LNCaP clone FGC (cell line): ENCODE measurements at regions not wholly inside any gene's neighbourhood (a gene's known extent, or its start where the extent isn't known, plus 50 kb on each side); places are given as distances from the start of the nearest gene placed in this dataset.

Source experiments
- DNase-seq: peaks from one replicate; pipeline ENCODE4 v3.0.0-alpha.2; 2011; ENCODE audit warnings: low read depth
- H3K4me3 ChIP-seq: 2 replicates; pipeline ENCODE4 v1.5.1; 2011; ENCODE audit warnings: mild to moderate bottlenecking, low read depth, low read length, control low read depth
- TF ChIP-seq, protein P1 (sequence below): IDR thresholded peaks from 2 replicates; pipeline ENCODE4 v1.5.1; 2012; ENCODE audit warnings: mild to moderate bottlenecking; ENCODE audit not compliant: control insufficient read depth, insufficient read depth; ENCODE audit errors: extremely low read depth

DNA sequence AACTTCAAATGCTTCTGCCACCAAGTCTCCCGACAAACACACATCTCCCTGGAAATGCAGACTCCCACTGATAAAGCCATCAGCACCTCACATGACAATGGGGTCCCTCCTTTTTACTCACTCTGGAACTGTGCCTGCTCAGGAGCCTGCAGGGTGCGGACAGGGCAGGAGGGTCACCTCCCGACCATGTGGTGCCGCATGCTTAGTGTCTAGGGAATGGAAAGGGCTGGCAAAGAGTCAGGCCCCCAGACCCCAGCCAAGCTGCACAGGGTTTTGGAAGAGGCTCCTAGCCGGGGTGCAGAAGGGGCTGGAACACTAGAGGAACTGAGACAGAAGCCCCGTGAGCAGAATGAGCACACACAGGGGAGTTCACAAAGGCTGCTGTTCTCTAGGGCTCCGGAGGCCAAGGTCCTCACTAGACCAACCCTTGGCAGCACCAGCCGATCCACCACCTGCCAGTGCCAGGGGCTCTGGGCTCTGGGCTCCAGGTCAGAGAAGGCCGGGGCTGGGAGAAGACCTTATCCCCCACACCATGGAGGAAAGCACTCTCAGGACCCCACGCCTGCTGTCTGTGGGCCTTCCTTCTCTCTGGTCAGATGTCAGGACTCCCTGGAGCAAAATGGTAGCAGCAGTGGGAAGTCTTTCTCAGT is 125.1 kb upstream of the FGF3 start:
- DNase-seq = no peak
- TF ChIP-seq, protein P1, sequence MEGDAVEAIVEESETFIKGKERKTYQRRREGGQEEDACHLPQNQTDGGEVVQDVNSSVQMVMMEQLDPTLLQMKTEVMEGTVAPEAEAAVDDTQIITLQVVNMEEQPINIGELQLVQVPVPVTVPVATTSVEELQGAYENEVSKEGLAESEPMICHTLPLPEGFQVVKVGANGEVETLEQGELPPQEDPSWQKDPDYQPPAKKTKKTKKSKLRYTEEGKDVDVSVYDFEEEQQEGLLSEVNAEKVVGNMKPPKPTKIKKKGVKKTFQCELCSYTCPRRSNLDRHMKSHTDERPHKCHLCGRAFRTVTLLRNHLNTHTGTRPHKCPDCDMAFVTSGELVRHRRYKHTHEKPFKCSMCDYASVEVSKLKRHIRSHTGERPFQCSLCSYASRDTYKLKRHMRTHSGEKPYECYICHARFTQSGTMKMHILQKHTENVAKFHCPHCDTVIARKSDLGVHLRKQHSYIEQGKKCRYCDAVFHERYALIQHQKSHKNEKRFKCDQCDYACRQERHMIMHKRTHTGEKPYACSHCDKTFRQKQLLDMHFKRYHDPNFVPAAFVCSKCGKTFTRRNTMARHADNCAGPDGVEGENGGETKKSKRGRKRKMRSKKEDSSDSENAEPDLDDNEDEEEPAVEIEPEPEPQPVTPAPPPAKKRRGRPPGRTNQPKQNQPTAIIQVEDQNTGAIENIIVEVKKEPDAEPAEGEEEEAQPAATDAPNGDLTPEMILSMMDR = no peak
- no peak overlapping the region for H3K4me3 ChIP-seq

DNA sequence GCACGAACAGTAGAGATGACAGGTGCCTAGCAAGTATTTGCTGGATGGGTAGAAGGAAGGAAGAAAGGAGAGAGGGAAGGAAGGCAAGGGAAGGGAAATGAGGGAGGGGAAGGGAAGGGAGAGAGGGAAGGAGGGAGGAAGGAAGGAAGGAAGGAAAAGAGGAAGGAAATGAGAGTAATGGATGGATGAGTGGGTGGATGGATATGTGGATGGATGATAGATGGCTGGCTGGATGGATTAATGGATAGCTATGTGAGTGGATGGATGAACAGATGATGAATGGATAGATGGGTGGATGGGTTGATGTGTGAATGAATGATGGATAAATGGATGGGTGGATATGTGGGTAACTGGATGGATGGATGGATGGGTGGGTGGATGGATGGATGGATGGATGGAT is 125.9 kb upstream of the FGF3 start:
- no peak for DNase-seq
- TF ChIP-seq, protein P1 = no peak
- no peak overlapping the region for H3K4me3 ChIP-seq

DNA sequence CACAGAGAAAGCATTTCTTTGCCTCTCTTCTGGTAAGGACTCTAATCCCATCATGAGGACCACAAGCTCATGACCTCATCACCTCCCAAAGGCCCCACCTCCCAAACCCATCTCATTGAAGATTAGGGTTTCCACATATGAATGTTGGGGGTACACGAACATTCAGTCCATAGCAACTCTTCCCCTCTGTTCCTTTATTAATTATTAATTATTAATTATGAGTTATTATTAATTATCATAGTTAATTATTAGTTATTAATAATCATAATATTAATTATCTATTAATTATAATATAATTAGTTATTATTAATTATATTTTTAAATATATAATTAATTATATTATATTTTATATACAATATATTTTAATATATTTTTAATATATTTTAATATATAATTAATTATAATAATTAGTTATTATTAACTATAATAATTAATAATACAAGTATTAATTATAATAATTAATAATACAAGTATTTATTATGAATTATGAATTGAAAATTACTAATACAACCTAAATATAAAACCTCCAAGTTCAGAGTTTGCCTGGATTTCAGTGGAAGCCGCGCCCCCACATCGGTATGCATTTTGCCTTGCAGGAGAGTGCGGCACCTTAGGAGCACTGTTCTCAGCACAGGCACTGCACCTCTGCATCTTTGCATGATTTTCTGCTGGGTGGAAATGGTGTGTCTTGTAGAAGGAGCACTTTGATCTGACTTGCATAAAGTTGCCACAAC is 128.0 kb upstream of the FGF3 start:
- DNase-seq = no peak
- TF ChIP-seq, protein P1 = no peak
- H3K4me3 ChIP-seq = no peak overlapping the region

DNA sequence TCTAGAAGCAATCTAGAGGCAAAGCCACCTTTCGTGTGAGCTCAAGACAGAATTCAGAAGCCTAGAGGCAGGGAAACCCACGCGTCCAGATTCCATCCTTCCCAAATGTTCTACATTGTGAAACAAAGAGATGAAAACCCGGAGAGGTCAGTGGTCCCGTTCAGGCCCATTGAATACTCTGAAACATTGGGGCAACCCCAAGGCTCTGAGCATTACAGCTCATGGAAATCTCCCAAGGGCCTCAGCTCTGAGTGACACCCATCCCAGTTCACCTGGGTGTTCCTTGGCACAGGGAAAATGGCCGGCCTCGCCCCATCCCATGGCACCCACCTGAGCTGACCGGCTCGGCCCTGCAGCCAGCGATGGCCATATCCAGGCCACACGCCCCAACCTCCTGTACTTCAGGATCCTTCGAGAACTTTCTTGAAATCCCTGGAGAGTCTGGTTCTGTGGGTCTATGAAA is 128.6 kb upstream of the FGF3 start:
- no peak for DNase-seq
- H3K4me3 ChIP-seq = no peak overlapping the region

DNA sequence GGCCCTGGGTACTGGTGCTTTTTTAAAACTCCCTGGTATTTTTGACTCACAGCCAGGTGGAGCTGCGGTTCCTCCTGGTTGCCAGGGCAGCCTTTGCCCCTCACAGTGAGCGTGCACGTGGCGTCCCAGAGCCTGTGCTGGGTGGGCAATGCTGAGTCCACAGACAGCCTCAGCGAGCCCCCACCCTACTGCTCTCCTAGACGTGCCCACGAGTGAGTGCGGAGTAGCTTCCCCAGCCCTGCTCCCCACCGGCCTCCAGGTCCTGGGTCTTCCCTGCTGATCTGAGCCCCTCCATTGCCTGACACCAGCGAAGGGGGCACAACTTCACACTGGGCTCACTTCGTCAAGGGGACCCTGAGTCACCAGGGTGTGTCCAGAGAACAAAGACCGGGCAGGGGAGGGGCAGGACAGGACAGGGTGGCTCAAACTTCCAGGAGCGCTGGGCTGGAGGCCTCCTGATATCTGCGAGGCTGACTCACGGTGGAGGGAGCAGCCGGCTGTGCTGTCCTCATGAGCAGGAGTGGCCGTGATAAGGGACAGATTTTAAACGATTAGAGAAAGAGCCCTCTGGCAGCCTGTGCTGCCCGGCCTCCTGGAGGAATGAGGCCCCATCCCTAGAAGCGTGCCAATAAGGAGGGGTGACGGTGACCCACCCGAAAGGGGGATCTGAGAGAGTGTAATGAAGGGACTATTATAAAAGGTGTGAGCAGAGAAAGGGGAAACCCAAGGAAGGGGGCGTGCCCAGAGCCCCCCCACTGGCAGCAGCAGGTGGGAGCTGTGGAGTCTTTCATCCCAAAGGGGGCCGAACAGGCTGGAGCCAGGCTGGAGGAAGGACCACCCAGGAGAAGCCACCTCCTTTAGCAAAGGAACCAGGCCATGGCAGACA is 129.3 kb upstream of the FGF3 start:
- H3K4me3 ChIP-seq = no peak overlapping the region

More for the DNA sequence above, 128.6 kb upstream of the FGF3 start:
- TF ChIP-seq, protein P1 = no peak

DNA sequence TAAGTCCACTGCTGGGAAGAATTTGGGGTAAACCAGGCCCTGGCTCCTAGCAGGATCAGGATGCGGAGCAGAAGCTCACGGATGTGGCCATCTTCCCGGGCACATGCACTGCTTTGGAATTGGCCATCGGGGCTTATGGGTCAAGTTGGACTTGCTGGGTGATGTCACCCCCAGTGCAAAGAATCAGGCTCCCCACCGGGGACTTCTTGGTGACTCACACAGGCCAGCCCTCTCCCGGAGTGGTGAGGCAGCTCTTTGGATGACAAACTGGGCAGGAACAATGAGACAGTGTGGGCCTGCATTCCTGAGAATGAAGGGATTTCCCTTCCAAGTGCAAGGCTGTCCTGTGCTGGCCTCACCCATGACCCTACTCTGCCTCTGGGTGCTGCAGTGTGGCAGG is 128.8 kb upstream of the ANO1 start:
- no peak for DNase-seq
- no peak overlapping the region for H3K4me3 ChIP-seq
- TF ChIP-seq, protein P1 = no peak

More for the DNA sequence above, 129.3 kb upstream of the FGF3 start:
- DNase-seq = no peak
- TF ChIP-seq, protein P1 = no peak
